HG03066 (cell line): ENCODE measurements at regions not wholly inside any gene's neighbourhood (a gene's known extent, or its start where the extent isn't known, plus 50 kb on each side); places are given as distances from the start of the nearest gene placed in this dataset.

Experiments
- ATAC-seq: cut with Tn5 transposase; IDR thresholded peaks from one replicate; pipeline ENCODE4 v1.9.1; 2021; ENCODE audit warnings: low read depth; ENCODE audit not compliant: unreplicated experiment

- ATAC-seq: no peak
These were observed 190.3 kb upstream of the POU3F2 start for GRCh38 chr6:98644063-98644462.

- ATAC-seq: no peak
These were observed 186.0 kb upstream of the POU3F2 start for GRCh38 chr6:98648211-98648914.

GRCh38 chr6:98650941-98651340 is 183.4 kb upstream of the POU3F2 start:
- no peak for ATAC-seq

GRCh38 chr6:98653179-98653578 is 181.2 kb upstream of the POU3F2 start:
- ATAC-seq: no peak

- ATAC-seq: no peak
These were observed 176.6 kb upstream of the POU3F2 start for GRCh38 chr6:98657764-98658163.

GRCh38 chr6:98669371-98669770 is 165.0 kb upstream of the POU3F2 start:
- no peak for ATAC-seq

- ATAC-seq: no peak
These were observed 164.2 kb upstream of the POU3F2 start for GRCh38 chr6:98670045-98670746.

GRCh38 chr6:98672681-98673475 is 161.5 kb upstream of the POU3F2 start:
- no peak for ATAC-seq

GRCh38 chr6:98678481-98678880 is 155.9 kb upstream of the POU3F2 start:
- ATAC-seq: no peak

GRCh38 chr6:98686008-98686601 is 148.3 kb upstream of the POU3F2 start:
- ATAC-seq: no peak

GRCh38 chr6:98687752-98688151 is 146.6 kb upstream of the POU3F2 start:
- ATAC-seq: no peak

- ATAC-seq: no peak
These were observed 139.1 kb upstream of the POU3F2 start for GRCh38 chr6:98695091-98695801.

GRCh38 chr6:98711380-98711779 is 123.0 kb upstream of the POU3F2 start:
- no peak for ATAC-seq

GRCh38 chr6:98716341-98716740 is 118.0 kb upstream of the POU3F2 start:
- no peak for ATAC-seq

- ATAC-seq: no peak
These were observed 117.0 kb upstream of the POU3F2 start for GRCh38 chr6:98717322-98717877.

GRCh38 chr6:98717988-98718387 is 116.4 kb upstream of the POU3F2 start:
- ATAC-seq: no peak

- no peak for ATAC-seq
These were observed 109.8 kb upstream of the POU3F2 start for GRCh38 chr6:98724537-98724936.

- ATAC-seq: no peak
These were observed 87.1 kb upstream of the POU3F2 start for GRCh38 chr6:98747273-98747672.

GRCh38 chr6:98747960-98748359 is 86.4 kb upstream of the POU3F2 start:
- ATAC-seq: no peak

GRCh38 chr6:98759459-98759858 is 74.9 kb upstream of the POU3F2 start:
- no peak for ATAC-seq
